HCT116 (cell line): ENCODE measurements at regions not wholly inside any gene's neighbourhood (a gene's known extent, or its start where the extent isn't known, plus 50 kb on each side); places are given as distances from the start of the nearest gene placed in this dataset.

ENCODE experiments used
- CEBPB ChIP-seq: IDR thresholded peaks from 2 replicates; pipeline ENCODE4 v1.6.1; 2012; ENCODE audit warnings: low read depth
- EGR1 ChIP-seq: IDR thresholded peaks from 2 replicates; pipeline ENCODE4 v1.6.1; 2012; ENCODE audit warnings: low read depth
- EZH2 ChIP-seq: fragments of 200-600 bp; sonication (generic); IDR thresholded peaks from 2 replicates; pipeline ENCODE4 v1.6.1; 2017; ENCODE audit warnings: antibody characterized with exemption, mixed run types
- EZH2phosphoT487 ChIP-seq: fragments of 200-600 bp; IDR thresholded peaks from 2 replicates; pipeline ENCODE4 v1.6.1; 2018; ENCODE audit warnings: antibody characterized with exemption, borderline replicate concordance
- POLR2A ChIP-seq: IDR thresholded peaks from 2 replicates; pipeline ENCODE4 v1.7.0; 2011; ENCODE audit warnings: borderline replicate concordance; ENCODE audit not compliant: insufficient read depth, insufficient read length; ENCODE audit errors: extremely low read depth
- POLR2AphosphoS5 ChIP-seq: IDR thresholded peaks from 2 replicates; pipeline ENCODE4 v1.6.1; 2011; ENCODE audit warnings: mild to moderate bottlenecking, low read depth, low read length, moderate library complexity
- RAD21 ChIP-seq: IDR thresholded peaks from 2 replicates; pipeline ENCODE4 v1.6.1; 2012; ENCODE audit warnings: low read depth, mild to moderate bottlenecking
- SP1 ChIP-seq: IDR thresholded peaks from 2 replicates; pipeline ENCODE4 v1.6.1; 2012; ENCODE audit warnings: low read depth
- ZNF274 ChIP-seq: fragments of 200-500 bp; sonication (Bioruptor generic); IDR thresholded peaks from 2 replicates; pipeline ENCODE4 v1.6.1; 2014; ENCODE audit warnings: mild to moderate bottlenecking, low read depth, low read length, inconsistent platforms
- TF ChIP-seq, protein P1 (sequence below), 3 experiments: fragments of 200-600 bp in 1 of 3; sonication (generic) in 1 of 3; IDR thresholded peaks in 2 of 3; conservative IDR thresholded peaks in 1 of 3; 2 replicates each; pipeline ENCODE4 v1.5.1; 2012 to 2017; ENCODE audit warnings: low read depth in 2 of 3, low read length in 2 of 3, antibody characterized with exemption in 1 of 3, borderline replicate concordance in 1 of 3, control low read depth in 1 of 3, mild to moderate bottlenecking in 1 of 3, mixed read lengths in 1 of 3, mixed run types in 1 of 3, moderate library complexity in 1 of 3; ENCODE audit not compliant: insufficient read depth in 1 of 3
- TF ChIP-seq, protein P2 (sequence below): IDR thresholded peaks from 2 replicates; pipeline ENCODE4 v1.6.1; 2012
- TF ChIP-seq, protein P3 (sequence below): IDR thresholded peaks from 2 replicates; pipeline ENCODE4 v1.6.1; 2012; ENCODE audit warnings: low read depth
- TF ChIP-seq, protein P4 (sequence below): IDR thresholded peaks from 2 replicates; pipeline ENCODE4 v1.6.1; 2012

DNA sequence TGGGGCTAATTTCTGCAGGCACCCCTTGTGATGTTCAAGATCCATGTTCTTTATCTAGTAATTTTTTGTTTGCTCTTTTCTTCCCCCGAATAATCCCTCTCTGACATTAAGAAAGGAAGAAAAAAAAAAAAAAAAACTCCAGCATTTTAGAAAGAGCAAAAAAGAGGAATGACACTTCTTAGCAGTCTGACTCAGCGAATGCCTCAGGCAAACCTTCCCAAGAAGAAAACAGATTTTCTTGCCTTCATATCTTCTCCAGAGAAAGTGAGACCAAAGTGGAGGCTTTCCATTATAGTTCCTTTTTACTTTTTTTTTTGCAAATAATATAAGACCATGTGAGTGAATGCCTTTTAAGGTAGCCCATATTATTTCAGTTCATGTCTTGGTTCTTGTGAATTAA lies 479.0 kb upstream of the SYT1 start:
- no peak for TF ChIP-seq POLR2A
- TF ChIP-seq, protein P1, sequence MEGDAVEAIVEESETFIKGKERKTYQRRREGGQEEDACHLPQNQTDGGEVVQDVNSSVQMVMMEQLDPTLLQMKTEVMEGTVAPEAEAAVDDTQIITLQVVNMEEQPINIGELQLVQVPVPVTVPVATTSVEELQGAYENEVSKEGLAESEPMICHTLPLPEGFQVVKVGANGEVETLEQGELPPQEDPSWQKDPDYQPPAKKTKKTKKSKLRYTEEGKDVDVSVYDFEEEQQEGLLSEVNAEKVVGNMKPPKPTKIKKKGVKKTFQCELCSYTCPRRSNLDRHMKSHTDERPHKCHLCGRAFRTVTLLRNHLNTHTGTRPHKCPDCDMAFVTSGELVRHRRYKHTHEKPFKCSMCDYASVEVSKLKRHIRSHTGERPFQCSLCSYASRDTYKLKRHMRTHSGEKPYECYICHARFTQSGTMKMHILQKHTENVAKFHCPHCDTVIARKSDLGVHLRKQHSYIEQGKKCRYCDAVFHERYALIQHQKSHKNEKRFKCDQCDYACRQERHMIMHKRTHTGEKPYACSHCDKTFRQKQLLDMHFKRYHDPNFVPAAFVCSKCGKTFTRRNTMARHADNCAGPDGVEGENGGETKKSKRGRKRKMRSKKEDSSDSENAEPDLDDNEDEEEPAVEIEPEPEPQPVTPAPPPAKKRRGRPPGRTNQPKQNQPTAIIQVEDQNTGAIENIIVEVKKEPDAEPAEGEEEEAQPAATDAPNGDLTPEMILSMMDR (IDR thresholded peaks at IDR 0.05 in 2 of 3, conservative IDR thresholded peaks at IDR 0.05 in 1 of 3; ENCODE audit: borderline replicate concordance in 1 of 3, insufficient read depth in 1 of 3, low read depth in 2 of 3, low read length in 2 of 3): no peak
- TF ChIP-seq, protein P2, sequence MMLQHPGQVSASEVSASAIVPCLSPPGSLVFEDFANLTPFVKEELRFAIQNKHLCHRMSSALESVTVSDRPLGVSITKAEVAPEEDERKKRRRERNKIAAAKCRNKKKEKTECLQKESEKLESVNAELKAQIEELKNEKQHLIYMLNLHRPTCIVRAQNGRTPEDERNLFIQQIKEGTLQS: no peak
- TF ChIP-seq, protein P3, sequence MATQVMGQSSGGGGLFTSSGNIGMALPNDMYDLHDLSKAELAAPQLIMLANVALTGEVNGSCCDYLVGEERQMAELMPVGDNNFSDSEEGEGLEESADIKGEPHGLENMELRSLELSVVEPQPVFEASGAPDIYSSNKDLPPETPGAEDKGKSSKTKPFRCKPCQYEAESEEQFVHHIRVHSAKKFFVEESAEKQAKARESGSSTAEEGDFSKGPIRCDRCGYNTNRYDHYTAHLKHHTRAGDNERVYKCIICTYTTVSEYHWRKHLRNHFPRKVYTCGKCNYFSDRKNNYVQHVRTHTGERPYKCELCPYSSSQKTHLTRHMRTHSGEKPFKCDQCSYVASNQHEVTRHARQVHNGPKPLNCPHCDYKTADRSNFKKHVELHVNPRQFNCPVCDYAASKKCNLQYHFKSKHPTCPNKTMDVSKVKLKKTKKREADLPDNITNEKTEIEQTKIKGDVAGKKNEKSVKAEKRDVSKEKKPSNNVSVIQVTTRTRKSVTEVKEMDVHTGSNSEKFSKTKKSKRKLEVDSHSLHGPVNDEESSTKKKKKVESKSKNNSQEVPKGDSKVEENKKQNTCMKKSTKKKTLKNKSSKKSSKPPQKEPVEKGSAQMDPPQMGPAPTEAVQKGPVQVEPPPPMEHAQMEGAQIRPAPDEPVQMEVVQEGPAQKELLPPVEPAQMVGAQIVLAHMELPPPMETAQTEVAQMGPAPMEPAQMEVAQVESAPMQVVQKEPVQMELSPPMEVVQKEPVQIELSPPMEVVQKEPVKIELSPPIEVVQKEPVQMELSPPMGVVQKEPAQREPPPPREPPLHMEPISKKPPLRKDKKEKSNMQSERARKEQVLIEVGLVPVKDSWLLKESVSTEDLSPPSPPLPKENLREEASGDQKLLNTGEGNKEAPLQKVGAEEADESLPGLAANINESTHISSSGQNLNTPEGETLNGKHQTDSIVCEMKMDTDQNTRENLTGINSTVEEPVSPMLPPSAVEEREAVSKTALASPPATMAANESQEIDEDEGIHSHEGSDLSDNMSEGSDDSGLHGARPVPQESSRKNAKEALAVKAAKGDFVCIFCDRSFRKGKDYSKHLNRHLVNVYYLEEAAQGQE: no peak
- no peak for TF ChIP-seq CEBPB
- no peak for TF ChIP-seq POLR2AphosphoS5
- TF ChIP-seq RAD21: no peak
- no peak for TF ChIP-seq SP1
- TF ChIP-seq EZH2: no peak
- TF ChIP-seq, protein P4, sequence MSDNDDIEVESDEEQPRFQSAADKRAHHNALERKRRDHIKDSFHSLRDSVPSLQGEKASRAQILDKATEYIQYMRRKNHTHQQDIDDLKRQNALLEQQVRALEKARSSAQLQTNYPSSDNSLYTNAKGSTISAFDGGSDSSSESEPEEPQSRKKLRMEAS: no peak
- TF ChIP-seq EZH2phosphoT487: no peak
- no peak for TF ChIP-seq ZNF274
- TF ChIP-seq EGR1: no peak
